Fibroblast of the aortic adventitia (primary cell): ENCODE measurements at regions not wholly inside any gene's neighbourhood (a gene's known extent, or its start where the extent isn't known, plus 50 kb on each side); places are given as distances from the start of the nearest gene placed in this dataset.

Experiments
- DNase-seq: peaks from one replicate; pipeline ENCODE4 v3.0.0-alpha.2; 2010; ENCODE audit warnings: low read depth
- H3K4me3 ChIP-seq: 2 replicates; pipeline ENCODE4 v1.5.1; 2011; ENCODE audit warnings: low read depth, mild to moderate bottlenecking, control low read depth, low read length, moderate library complexity
- CTCF ChIP-seq: IDR thresholded peaks from 2 replicates; pipeline ENCODE4 v1.5.1; 2011; ENCODE audit warnings: mild to moderate bottlenecking, low read length, control low read depth, inconsistent platforms; ENCODE audit not compliant: insufficient read depth

DNA sequence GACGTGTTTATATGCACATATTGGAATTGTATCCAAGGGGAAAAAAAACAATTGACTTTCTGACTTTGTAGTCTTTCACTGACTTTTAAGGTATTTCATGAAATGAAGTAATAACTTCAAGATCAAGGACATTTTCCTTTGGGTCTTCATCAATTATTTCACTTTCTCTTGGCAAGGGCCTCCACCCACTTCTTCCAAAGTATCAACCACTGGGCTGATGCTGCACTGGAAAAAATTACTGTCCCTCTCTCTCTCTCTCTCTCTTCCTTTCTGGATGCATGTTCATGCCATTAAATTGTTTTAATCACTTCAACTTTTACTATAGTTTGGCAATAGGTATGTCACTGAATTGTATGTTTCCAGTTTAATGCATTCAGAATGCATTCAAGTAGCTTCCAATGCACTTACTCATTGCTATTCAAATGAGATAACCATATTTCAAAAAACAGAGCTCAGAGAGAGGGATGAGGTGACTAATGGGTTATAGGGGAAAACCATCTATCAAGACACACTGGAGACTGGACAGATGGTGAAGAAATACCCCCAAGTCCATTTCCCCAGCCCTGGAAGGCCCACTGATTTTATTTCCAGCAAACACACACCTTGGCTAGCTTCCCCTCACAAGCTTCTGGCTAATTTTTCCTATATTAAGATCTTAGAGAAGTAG lies 585.3 kb downstream of the EBF1 start:
- peak; percentile 88 for DNase-seq
- no peak for TF ChIP-seq CTCF
- no peak overlapping the region for H3K4me3 ChIP-seq

DNA sequence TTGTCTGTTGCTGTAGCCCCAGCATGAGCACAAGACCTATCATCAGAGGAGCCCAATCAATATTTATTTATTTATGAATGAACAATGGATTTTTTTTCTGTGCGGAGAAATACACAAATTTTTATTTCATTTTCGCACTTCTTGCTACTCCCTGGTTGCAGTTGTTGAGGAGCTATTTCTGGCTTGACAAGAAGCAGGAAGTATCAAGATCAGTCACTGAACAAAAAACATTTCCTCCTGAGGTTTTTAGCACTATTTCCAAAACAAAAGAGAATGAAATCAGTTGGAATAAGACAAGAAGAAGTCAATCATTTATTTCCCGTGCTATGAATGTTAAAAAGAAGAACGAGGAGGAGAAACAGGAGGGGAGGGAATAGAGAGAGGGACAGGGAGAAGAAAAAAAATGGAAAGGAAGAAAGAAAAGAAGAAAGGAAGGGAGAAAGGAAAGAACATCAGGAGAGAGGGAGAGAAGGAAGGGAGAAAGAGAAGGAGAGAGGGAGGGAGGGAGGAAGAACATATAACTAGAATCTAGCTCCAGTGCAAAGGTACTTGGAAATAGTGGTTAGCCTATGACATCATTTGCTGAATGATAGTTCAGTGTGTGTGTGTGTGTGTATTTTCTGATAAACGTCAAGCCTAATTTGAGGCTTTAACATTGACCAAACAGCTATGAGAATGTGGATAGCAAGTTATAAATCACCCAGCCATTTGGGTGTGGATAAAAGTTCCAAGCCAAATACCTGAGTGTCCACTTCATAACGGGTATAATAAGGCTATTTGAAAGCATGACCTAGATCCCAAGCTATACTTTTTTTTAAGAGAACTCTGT lies 586.0 kb downstream of the EBF1 start:
- H3K4me3 ChIP-seq: no peak overlapping the region
- TF ChIP-seq CTCF: no peak
- peak; percentile 81 for DNase-seq

- TF ChIP-seq CTCF: no peak
- H3K4me3 ChIP-seq: no peak overlapping the region
- DNase-seq: no peak
Measured at GRCh38 chr5:158511454-158511853, 588.3 kb downstream of the EBF1 start.

- H3K4me3 ChIP-seq: no peak overlapping the region
- TF ChIP-seq CTCF: no peak
Measured at GRCh38 chr5:158510479-158510878, 589.2 kb downstream of the EBF1 start.

GRCh38 chr5:158506648-158507047 lies 593.1 kb downstream of the EBF1 start:
- TF ChIP-seq CTCF: no peak
- no peak for DNase-seq
- no peak overlapping the region for H3K4me3 ChIP-seq

More at GRCh38 chr5:158510479-158510878, 589.2 kb downstream of the EBF1 start:
- DNase-seq: no peak

- no peak for TF ChIP-seq CTCF
- H3K4me3 ChIP-seq: no peak overlapping the region
- DNase-seq: no peak
Measured at GRCh38 chr5:158502686-158503085, 597.0 kb downstream of the EBF1 start.
